ENCODE measurements at regions not wholly inside any gene's neighbourhood (a gene's known extent, or its start where the extent isn't known, plus 50 kb on each side); places are given as distances from the start of the nearest gene placed in this dataset.

- Histone ChIP-seq H2AFZ (ENCODE audit: low read depth, low read length) (no peak overlapping the region), H3K9me3 (replicated peaks; ENCODE audit: control insufficient read depth, insufficient read depth, low read depth, low read length) (no peaks in the 10 kb centered on the region), H3K27ac (ENCODE audit: extremely low read depth, low read depth, low read length) (no peak overlapping the region), H4K20me1 (replicated peaks; ENCODE audit: control insufficient read depth, insufficient read depth, low read length) (no peaks in the 10 kb centered on the region), H3K4me2 (ENCODE audit: insufficient read depth, low read length) (no peak overlapping the region), H3K4me3 (no peak overlapping the region), H3K9ac (ENCODE audit: insufficient read depth in 1 of 2, low read depth in 2 of 2, low read length in 2 of 2) (no peak overlapping the region), H3K27me3 (ENCODE audit: control insufficient read depth in 2 of 2, insufficient read depth in 2 of 2, low read length in 2 of 2) (peaks cover 16 to 21% of the 10 kb centered on the region in 2 experiments; a peak in 4 of 5 replicates), H3K36me3 (ENCODE audit: control insufficient read depth, insufficient read depth, low read length) (no peaks in the 10 kb centered on the region), H3K4me1 (replicated peaks in 1 of 2; ENCODE audit: control insufficient read depth in 2 of 2, insufficient read depth in 2 of 2, low read length in 2 of 2) (no peaks in the 10 kb centered on the region), H3K9me1 (ENCODE audit: control insufficient read depth, insufficient read depth, low read length) (no peaks in the 10 kb centered on the region), H3K79me2 (ENCODE audit: control insufficient read depth, insufficient read depth, low read length) (no peaks in the 10 kb centered on the region)
- intact Hi-C loops (cut with micrococcal nuclease) (no loop called here), in situ Hi-C loops (cut with MboI) (no loop called here)
- CTCF ChIA-PET (ENCODE audit: low intra/inter-chr PET ratio) = no interaction called here
- no peak for FAIRE-seq
- POLR2A ChIA-PET = interaction anchor here (0.6 kb wide), 2 partner anchors 33 to 154 kb away, joined by 3 read pairs; no protein-coding TSS in a partner anchor
- DNase-seq (ENCODE audit: extremely low read depth in 1 of 4, low spot score in 3 of 4) = no peak
- no peak for ATAC-seq
- 0% methylated on average over 1 of the region's 1 CpG for WGBS (ENCODE audit: insufficient coverage, low coverage, missing lambda C conversion rate)
- TF ChIP-seq NFIC (IDR thresholded peaks at IDR 0.05) (peak; percentile 52), PHF21A (IDR thresholded peaks at IDR 0.05; ENCODE audit: borderline replicate concordance, low read depth) (no peak)
- no TSS peak for BruUV-seq (replicated peaks)
These were observed 118.4 kb upstream of the MAP3K1 start for GRCh38 chr5:56696900-56697299.

GRCh38 chr5:56693220-56693579 lies 122.1 kb upstream of the MAP3K1 start:
- Histone ChIP-seq H3K9ac (ENCODE audit: insufficient read depth in 1 of 2, low read depth in 2 of 2, low read length in 2 of 2) (no peak overlapping the region), H3K4me1 (replicated peaks in 1 of 2; ENCODE audit: control insufficient read depth in 2 of 2, insufficient read depth in 2 of 2, low read length in 2 of 2) (peaks cover 0 to 4% of the 10 kb centered on the region in 2 experiments; a peak in 2 of 5 replicates), H3K27me3 (ENCODE audit: control insufficient read depth in 2 of 2, insufficient read depth in 2 of 2, low read length in 2 of 2) (peaks cover 0 to 8% of the 10 kb centered on the region in 2 experiments; a peak in 2 of 5 replicates), H3K9me3 (replicated peaks; ENCODE audit: control insufficient read depth, insufficient read depth, low read depth, low read length) (no peaks in the 10 kb centered on the region), H3K27ac (ENCODE audit: extremely low read depth, low read depth, low read length) (no peak overlapping the region), H3K36me3 (ENCODE audit: control insufficient read depth, insufficient read depth, low read length) (no peaks in the 10 kb centered on the region), H3K4me2 (ENCODE audit: insufficient read depth, low read length) (no peak overlapping the region), H4K20me1 (replicated peaks; ENCODE audit: control insufficient read depth, insufficient read depth, low read length) (no peaks in the 10 kb centered on the region), H3K9me1 (ENCODE audit: control insufficient read depth, insufficient read depth, low read length) (no peaks in the 10 kb centered on the region), H3K4me3 (no peak overlapping the region), H3K79me2 (ENCODE audit: control insufficient read depth, insufficient read depth, low read length) (no peaks in the 10 kb centered on the region), H2AFZ (ENCODE audit: low read depth, low read length) (no peak overlapping the region)
- ATAC-seq (no peak), DNase-seq (ENCODE audit: extremely low read depth in 1 of 4, low spot score in 3 of 4) (peak in 2 of 4 experiments; percentile 14 to 25), FAIRE-seq (no peak)
- 4% methylated on average over 5 of the region's 5 CpGs for WGBS (ENCODE audit: insufficient coverage, low coverage, missing lambda C conversion rate)
- POLR2A ChIA-PET = no interaction called here
- in situ Hi-C loops (cut with MboI) (no loop called here), intact Hi-C loops (cut with micrococcal nuclease) (no loop called here)
- CTCF ChIA-PET (ENCODE audit: low intra/inter-chr PET ratio) = no interaction called here
- no TSS peak for BruUV-seq (replicated peaks)
- TF ChIP-seq EGR1 (conservative IDR thresholded peaks at IDR 0.05) = peak; percentile 66
- TF ChIP-seq JUND (IDR thresholded peaks at IDR 0.05; ENCODE audit: borderline replicate concordance, low read depth, low read length) = peak; percentile 57; the same call in 1 of the 2 replicates
- TF ChIP-seq JUND (tag; IDR thresholded peaks at IDR 0.05; ENCODE audit: borderline replicate concordance, low read depth, low read length) = no peak
- TF ChIP-seq ZNF253 (CRISPR knock-in tag; conservative IDR thresholded peaks at IDR 0.05) = no peak
- no peak for TF ChIP-seq NKRF (IDR thresholded peaks at IDR 0.05; ENCODE audit: borderline replicate concordance)
- no peak for TF ChIP-seq ZNF143 (CRISPR knock-in tag; IDR thresholded peaks at IDR 0.05)
- no peak for TF ChIP-seq ZFP91 (CRISPR knock-in tag; IDR thresholded peaks at IDR 0.05)
- no peak for TF ChIP-seq FOXM1 (IDR thresholded peaks at IDR 0.05; ENCODE audit: low read depth)
- TF ChIP-seq FOXM1 (CRISPR knock-in tag; IDR thresholded peaks at IDR 0.05; ENCODE audit: low read depth) = no peak
- TF ChIP-seq FUS (optimal IDR thresholded peaks at IDR 0.05; ENCODE audit: low read depth, low read length) = no peak
- no peak for TF ChIP-seq LARP7 (IDR thresholded peaks at IDR 0.05)
- TF ChIP-seq FOSL1 (tag; conservative IDR thresholded peaks at IDR 0.05) = peak; percentile 31; the same call in 1 of the 2 replicates

All from K562 (cell line).